Adrenal gland (tissue), 5 donors: ENCODE measurements at regions not wholly inside any gene's neighbourhood (a gene's known extent, or its start where the extent isn't known, plus 50 kb on each side); places are given as distances from the start of the nearest gene placed in this dataset.

Source experiments
- CTCF ChIP-seq, 6 experiments: fragments of 450-650 bp in 4 of 6; fragments of 200-600 bp in 2 of 6; sonication (generic) in 1 of 6; IDR thresholded peaks; 1 replicate in 5 of 6; 2 replicates in 1 of 6; pipeline versions ENCODE4 v1.5.1 to v1.8.0; 2016 to 2021; ENCODE audit warnings: antibody characterized with exemption in 6 of 6, mild to moderate bottlenecking in 2 of 6, moderate library complexity in 1 of 6
- POLR2A ChIP-seq, 2 donors: fragments of 450-650 bp; IDR thresholded peaks; one replicate each; pipeline ENCODE4 v1.6.1; 2017; ENCODE audit warnings: antibody characterized with exemption in 2 of 2, mild to moderate bottlenecking in 2 of 2, moderate library complexity in 1 of 2
- donor health status: DM: no; HTN: no; CAD: no.

GRCh38 chr19:31554360-31554759 lies 205.1 kb upstream of the TSHZ3 start:
- TF ChIP-seq CTCF (IDR thresholded peaks at IDR 0.05) (no peak), POLR2A (IDR thresholded peaks at IDR 0.05) (no peak)
